HG03432 (cell line): ENCODE measurements at regions not wholly inside any gene's neighbourhood (a gene's known extent, or its start where the extent isn't known, plus 50 kb on each side); places are given as distances from the start of the nearest gene placed in this dataset.
"Not testable (repeated sequence)": the region's sequence is repeated elsewhere in the genome, so short reads cannot be mapped to it uniquely, and the experiment has no call there.

Experiments used
- ATAC-seq: cut with Tn5 transposase; IDR thresholded peaks from one replicate; pipeline ENCODE4 v1.9.1; 2021; ENCODE audit warnings: mild to moderate bottlenecking, moderate library complexity; ENCODE audit not compliant: unreplicated experiment

DNA sequence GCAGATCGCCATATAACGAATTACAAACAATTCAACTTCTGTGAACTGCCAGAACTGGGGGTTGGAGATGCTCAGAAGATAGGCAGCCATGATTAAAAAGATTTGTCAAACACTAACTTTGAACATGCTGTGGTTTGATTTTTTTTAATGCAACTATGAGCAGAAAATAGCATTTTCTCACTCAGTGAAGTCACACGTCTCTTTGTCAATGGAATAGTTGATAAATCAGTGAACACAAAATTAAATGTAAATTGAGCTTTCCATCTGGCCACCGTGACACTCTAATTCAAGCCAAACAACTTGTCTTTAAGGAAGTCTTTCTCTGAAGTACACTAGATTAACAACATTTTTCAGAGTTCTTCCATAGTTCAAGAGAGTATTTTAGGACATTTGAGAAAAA lies 228.6 kb upstream of the LINC00305 start:
- no peak for ATAC-seq

DNA sequence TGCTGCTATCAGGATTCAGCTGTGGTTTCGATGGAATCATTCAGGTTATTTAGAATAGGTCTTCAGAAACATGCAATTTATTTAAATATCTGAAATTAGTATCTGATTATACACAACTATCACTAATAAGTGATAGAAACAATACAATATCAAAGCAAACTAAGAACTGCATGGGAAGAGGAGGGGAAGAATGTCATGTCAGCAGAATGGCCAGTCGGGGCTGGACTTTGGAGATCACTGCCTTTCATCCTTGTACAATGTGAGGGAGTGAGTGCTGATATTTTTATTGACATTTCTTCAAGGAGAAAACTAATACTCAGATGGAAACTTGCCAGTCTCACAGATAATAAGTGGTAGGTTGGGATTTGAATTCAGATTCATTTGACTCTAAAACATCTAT lies 224.0 kb upstream of the LINC00305 start:
- no peak for ATAC-seq

DNA sequence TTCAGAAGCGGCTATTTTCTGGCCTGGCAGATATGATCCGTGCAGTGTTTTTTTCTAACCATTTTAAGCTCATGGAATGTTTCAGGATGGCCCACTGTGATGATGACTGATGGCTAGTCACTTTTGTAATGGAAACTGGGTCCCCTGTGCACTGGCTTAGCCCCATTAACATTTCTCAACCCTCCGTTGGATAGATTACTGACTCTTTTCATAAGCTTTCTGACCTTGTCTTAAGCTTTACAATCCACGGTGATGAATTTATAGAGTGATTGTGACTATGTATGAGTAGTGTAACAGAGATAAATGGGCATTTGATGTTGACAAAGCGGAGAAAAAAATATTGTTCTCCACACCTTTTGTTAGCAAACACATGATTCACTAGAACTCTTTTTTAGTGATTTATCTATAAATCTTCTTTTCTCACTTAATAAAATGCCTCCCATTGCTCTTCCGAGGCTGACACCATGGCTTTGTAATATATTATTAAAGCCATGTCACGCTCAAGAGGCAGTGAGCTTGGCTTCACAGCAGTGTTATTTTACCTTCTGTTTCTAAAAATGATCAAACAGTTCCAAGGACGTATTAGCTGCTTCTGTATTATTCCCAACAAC lies 221.0 kb upstream of the LINC00305 start:
- not testable (repeated sequence) for ATAC-seq

DNA sequence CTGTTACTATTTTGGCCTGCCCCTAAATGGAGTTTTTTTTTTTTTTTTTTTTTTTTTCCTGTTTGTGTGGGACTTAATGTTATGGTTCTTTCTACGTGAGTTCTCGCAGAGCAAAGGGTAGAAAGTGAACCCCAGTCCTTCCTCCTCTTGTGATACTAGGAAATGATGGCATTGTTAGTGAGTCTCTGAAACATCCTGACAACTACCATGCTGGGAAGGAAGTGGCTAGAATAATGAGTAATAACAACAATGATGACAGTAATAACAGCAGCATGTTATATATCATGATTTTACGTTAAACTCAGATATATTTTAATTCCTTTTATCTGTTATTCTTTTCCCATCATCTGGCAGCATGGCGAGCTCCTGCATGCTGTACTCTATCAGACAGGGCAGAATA lies 216.2 kb upstream of the LINC00305 start:
- no peak for ATAC-seq

DNA sequence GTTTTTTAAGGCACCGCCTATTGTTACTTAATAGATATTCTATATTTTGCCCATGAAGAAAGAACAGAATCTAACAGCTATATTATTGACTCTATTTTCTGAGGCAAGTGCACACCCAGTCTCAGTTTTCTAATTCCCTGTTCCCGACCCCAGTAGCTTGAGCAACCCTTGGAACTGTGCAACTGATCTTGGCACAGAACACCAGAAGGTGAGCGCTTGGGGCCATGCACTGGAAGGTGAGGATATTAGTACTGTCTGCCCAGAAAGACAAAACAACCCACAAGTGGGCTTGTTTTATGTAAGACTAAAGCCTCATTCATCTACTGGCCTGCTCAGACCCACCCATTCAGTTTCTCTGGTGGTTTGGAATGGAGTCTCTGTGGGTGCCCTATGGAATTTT lies 188.8 kb upstream of the LINC00305 start:
- ATAC-seq: no peak

DNA sequence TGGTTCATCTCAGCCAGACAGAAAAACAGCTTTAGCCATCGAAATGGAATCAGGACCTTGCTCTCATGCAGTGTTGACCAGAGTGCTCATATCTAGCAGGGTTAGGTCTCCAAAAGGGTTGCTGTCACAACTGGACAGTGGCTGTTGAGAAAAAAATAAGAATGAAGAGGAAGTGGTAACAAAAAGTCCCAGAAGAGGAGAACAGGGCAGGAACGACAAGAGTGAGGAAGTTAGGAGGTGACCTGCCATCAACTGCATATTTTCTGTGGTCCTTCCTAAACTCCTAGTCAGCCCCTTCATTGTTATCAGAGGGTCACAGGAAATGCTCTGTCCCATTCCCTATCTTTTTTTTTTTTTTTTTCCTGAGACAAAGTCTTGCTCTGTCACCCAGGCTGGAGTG lies 188.1 kb upstream of the LINC00305 start:
- no peak for ATAC-seq

DNA sequence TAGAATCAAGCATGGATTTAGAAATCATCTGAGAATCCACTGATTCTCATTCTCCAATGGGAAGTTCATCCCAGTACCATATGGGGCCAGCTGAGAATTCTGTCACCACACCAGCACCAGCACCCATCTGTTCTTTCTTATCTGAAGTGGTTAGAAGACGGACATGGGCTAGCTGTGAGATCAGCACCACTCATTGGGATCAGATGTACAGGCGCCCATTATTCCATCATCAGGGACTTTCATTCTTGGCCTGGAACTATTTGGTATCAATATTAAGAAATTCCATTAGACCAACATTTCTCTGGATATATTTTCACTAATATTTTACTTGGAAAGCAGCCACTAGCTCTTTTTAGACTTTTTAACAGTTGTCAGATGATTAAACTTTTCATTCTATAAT lies 185.9 kb upstream of the LINC00305 start:
- no peak for ATAC-seq

DNA sequence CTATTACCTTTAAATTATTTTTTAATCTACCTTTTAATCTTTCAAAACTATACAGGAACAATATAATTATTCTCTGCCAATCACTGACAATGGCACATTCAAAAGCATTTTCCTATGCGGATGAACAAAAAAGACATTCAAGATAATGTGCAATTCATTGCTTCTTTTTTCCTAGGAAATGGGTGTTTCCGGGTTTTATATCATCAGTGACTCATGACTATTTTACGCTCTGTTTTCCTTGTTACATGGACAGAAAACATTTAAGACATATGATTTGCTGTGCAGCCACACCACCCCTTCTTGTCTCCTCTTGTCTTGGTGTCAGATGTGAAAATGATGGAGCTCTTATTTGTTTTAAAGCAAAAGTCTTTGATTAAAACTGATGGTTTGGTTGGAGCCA lies 184.7 kb upstream of the LINC00305 start:
- no peak for ATAC-seq

DNA sequence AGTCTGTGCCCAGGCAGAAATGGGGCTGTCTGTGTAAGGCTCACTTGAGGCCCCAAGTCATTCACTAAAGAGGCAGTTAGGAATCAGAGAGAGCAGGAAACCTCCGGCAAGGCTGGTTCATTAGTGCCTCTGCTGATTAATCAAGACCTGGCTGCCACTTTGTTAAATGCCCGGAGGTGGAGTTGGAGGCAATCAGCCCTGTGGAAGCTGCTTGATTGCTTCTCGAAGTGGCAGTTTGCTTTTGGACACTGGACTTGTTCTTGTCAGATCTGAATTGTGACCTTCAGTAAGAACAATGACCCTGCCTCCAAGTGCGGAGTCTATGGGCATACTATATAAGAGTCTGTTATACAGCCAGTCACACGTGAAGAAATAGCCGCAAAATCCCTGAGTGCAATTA lies 183.9 kb upstream of the LINC00305 start:
- ATAC-seq: no peak

DNA sequence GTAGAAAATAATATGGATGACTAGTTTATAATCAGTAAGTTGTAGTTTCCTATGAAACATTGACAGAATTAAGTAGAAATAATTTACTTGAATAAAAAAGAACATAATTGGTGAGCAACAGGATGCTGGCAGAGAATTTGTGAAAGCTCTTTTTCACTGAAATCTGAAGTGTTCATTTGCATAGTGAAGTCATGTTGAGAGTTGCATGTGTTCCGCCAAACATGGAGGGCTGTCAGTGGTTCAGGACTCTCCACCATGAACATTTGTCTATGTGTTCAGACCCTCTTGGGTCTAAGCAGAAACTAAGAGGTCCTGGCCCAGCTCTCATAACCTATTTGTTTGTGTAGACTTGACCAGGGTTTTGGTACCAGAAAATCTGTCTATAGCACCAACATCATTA lies 182.5 kb upstream of the LINC00305 start:
- no peak for ATAC-seq

DNA sequence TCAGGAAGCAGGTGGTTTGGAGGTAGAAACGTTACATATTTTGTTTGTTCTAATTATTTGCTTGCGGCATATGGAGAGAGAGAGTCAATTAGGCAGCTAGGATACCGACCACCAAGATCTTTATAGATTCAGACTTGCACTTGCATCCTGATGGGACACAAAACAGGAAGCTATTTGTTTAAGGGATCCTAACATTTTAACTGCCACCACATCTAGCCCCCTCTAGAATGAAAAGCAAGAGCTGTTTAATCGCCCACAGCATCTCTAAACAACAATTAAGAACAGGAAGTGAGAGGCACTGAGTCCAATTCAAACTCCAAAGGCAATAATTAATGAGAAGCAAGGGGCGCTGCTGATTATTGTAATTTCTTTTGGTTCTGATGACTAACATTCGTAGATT lies 182.0 kb upstream of the LINC00305 start:
- ATAC-seq: no peak

DNA sequence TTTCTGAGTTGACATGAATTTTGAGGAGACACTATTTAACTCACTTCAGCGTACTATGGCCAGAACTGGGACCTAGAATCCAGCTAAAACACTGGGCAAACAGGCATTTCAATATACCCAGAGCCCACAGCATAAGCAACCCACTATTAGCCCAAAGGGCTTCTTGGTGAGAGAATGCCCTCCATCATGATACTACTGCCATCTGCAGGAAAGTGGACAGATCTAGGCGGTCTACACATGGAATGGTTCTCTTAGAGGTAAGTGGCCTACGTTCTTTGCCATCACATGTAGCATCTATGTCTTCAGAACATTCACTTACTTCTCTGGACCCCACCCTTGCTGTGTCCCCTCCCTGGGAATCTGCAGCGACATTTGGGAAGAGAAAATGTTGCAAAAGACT lies 181.3 kb upstream of the LINC00305 start:
- no peak for ATAC-seq

DNA sequence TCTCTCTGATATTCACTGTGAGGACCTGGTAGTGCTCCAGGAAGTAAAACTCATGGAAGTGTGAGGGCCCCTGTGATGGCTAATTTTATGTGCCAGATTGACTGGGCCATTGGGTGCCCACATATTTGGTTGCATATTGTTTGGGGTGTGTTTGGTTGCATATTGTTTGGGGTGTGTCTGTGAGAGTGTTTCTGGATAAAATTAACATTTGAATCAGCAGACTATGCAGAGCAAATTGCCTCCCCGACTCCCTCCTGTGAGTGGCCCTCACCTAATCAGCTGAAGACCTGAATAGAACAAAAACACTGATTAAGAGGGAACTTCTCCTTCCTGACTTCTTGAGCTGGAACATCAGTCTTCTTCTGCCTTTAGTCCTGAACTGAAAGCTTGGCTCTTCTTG lies 173.3 kb upstream of the LINC00305 start:
- ATAC-seq: no peak

DNA sequence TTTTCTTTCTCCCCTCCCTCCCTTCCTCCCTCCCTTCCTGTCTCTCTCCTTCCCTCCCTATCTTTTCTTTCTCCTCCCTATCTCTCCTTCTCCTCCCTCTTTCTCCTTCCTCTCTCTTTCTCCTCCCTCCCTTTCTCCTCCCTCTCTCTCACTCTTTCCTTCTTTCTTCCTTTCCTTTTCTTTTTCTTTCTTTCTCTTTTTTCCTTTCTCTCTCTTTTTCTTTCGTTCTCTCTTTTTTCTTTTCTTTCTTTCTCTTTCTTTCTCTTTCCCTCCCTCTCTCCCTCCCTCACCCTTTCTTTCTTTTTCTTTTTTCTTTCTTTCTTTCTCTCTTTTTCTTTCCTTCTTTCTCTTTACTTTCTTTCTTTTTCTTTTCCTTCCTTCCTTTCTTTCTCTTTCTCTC lies 169.7 kb upstream of the LINC00305 start:
- ATAC-seq: no peak

DNA sequence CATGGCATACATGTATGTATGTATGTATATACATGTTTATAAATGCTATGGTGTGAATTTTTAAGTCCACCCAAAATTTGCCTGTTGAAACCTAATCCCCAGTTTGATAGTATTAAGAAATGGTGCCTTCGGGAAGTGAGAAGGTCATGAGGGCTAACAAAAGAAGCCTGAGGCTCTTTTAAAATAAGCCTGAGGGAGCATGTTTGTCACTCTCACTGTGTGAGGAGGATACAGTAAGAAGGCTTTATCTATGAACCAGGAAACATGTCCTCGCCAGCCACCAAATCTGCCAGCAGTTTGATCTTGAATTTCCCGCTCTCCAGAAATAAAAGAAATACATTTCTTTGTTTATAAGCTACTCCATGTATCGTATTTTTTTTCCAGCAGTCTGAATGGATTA lies 163.0 kb upstream of the LINC00305 start:
- no peak for ATAC-seq

DNA sequence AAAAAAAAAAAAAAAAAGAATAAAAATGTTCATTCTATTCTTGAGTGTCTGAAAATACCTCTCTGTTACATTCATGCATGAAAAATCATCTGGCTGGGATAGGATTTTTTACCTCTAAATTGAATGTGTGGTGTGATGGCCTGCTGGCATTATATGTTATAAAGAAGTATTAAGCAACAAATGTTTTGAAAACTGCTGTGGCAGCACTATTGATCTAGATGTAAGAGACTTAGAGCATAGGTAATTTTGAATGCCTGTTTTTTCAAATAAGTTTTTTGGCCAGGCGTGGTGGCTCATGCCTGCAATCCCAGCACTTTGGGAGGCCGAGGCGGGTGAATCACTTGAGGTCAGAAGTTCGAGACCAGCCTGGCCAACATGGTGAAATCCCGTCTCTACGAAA lies 147.0 kb upstream of the LINC00305 start:
- ATAC-seq: no peak

DNA sequence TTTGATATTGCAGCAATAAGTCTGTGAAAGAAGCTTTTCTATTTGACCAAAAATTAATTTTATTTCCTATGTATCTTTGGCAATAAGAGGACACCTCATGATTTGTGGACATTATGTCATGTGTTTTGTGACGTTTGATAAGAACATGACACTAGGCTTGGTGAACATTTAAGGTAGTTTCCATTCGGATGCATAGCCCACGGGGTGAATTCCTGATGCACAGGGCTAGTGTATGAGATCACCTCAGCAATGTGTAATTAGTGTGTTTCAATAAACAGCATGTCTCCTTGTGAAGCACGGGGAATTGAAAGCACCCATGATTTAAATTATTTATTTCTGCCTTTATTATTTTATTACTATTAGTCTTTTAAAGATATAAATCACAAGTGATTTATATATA lies 146.1 kb upstream of the LINC00305 start:
- no peak for ATAC-seq

DNA sequence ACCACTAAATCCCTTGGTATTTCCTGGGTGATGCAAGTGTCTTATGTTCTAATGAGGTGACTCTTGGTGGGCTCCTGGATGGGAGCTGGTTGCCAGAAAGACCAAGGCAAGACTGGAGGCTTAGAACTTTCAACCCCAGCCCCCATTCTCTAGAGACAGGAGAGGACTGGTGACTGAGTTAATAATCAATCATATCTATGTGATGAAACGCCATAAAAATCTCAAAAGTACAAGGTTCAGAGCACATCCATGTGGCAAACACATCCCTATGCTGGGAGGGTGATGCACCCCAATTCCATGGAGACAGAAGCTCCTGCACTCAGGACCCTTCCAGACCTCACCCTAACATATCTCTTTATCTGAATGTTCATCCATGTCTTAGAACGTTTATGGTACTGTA lies 139.5 kb upstream of the LINC00305 start:
- no peak for ATAC-seq

DNA sequence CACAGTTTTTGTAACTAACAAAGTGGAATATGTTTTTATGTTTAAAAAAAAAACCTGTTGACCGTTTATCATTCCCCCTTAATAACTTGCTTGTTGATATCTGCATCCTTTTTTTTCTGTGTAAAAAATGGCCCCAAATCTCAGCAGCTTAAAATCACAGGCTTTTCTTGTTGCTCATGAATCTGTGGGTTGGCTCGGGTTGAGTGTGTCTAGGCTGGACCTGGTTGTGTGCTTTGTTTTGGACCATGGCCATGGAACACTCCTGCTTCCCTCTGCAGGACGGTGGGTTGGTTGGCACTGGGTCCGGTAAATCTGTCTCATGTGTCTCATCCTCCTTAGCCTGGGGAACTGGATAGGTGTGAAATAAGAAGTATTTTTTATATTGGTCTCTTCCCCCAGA lies 139.0 kb upstream of the LINC00305 start:
- no peak for ATAC-seq

DNA sequence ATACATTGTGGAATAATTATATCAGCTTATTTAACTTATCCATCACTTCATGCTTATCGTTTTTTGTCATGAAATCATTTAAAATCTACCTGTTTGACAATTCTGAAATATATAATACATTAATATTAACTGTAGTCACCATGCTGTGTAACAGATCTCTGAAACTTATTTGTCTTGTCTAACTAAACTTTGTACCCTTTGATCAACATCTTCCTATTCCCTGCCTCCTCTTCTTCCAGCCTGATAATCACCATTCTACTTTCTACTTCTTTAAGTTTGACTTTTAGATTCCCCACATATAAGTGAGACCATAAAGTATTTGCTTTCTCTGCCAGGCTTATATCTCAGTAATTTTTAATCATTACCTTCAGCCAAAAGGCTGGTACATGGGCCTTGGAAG lies 134.2 kb upstream of the LINC00305 start:
- ATAC-seq: no peak

DNA sequence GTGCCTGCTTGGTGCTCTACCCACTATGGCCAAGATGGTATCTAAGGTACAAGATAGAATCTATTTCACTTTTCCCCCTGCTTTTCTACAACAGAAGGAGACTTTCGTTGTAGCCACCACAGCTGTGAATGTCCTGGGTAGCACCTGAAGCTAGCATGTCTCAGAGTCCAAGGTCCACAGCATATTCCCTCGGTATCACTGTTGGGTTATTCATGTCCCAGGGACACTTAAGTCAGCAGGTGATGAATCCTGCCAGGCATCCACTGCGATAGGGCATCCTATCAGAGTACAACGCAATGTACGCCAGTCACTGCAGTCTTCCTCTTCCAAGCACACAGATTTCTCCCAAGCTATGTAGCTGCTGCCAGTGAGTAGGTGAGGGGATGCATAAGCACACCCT lies 129.1 kb upstream of the LINC00305 start:
- ATAC-seq: no peak

DNA sequence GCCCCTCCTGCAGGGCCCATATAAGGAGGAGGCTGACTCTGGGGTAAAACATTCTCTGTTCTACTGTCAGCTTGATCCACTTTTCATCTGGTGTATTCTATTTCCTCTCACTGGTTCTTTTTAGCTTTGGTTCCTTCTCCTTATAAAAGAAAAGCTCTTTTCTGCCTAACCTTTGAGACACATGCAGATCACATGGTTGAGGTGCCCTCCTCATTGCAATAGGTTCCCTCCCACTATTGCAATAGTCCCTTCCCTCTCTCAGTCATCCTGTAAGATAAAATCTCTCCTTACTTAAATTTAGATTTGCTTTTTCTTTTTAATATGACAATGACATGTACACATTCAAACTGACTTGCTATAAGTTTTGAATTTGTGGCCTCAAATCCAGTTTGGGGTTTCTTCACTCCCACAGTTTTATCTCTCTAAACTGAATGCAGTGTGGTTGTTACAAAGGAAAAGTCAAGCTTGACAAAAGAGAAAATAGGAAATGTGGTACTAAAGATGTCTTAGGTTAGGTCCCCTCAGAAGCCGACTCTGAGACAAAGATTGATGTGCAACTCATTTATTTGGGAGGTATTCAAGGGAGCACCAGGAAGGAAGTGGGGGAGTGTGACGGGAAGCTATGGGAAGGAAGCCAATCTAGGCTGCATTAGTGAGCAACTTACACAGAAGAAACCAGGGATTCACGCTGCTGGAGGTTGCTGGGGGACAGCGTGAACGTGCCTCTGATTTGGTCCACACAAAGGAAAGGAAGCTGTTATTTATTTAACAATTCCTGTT lies 127.6 kb upstream of the LINC00305 start:
- ATAC-seq: no peak
